A549 (cell line): ENCODE measurements at regions not wholly inside any gene's neighbourhood (a gene's known extent, or its start where the extent isn't known, plus 50 kb on each side); places are given as distances from the start of the nearest gene placed in this dataset.

Experiments
- ATAC-seq, 2 experiments: fragments of 200-7000 bp in 1 of 2; fragments of >200 bp in 1 of 2; cut with Nextera tagmentation in 1 of 2; cut with Tn5 transposase in 1 of 2; 3 replicates each; pipeline versions ENCODE4 v1.8.0 to v1.9.1; 2018 to 2020; ENCODE audit warnings: mild to moderate bottlenecking in 1 of 2, moderate library complexity in 1 of 2
- CTCF ChIA-PET: fragments of 300-600 bp; sonication (Branson Sonifier 250); formaldehyde crosslinking; extraction: SDS; loops from one replicate; lab custom pipeline; 2021; ENCODE audit warnings: antibody characterized with exemption, inconsistent platforms; lab: Yijun Ruan, JAX
- POLR2A ChIA-PET: fragments of 350-600 bp; formaldehyde crosslinking; extraction: SDS; loops from one replicate; lab custom pipeline; 2021; ENCODE audit warnings: antibody characterized with exemption, inconsistent platforms; lab: Yijun Ruan, JAX
- DNase-seq, 2 experiments: peaks; one replicate each; pipeline versions ENCODE4 v3.0.0 to v3.0.0-alpha.2; 2011 to 2016; ENCODE audit warnings: low read depth in 1 of 2, low spot score in 1 of 2
- FAIRE-seq: peaks from 2 replicates; lab custom pipeline; 2011; peaks lifted over from hg19 to GRCh38; lab: Jason Lieb, UNC
- H3K27ac ChIP-seq, 2 experiments: fragments of >200 bp; sonication (Bioruptor Twin); formaldehyde crosslinking; 3 replicates each; pipeline ENCODE4 v1.5.1; 2016 to 2017
- H3K4me1 ChIP-seq: fragments of >200 bp; sonication (Bioruptor Twin); formaldehyde crosslinking; 3 replicates; pipeline ENCODE4 v1.6.1; 2016
- H3K4me2 ChIP-seq: fragments of >200 bp; sonication (Bioruptor Twin); formaldehyde crosslinking; 3 replicates; pipeline ENCODE4 v1.6.1; 2016
- H3K4me3 ChIP-seq: fragments of >200 bp; sonication (Bioruptor Twin); formaldehyde crosslinking; 3 replicates; pipeline ENCODE4 v1.5.1; 2016
- H3K9me3 ChIP-seq: fragments of >200 bp; sonication (Bioruptor Twin); formaldehyde crosslinking; 3 replicates; pipeline ENCODE4 v1.6.1; 2016
- EHF ChIP-seq: fragments of 250-450 bp; sonication (Bioruptor Pico); IDR thresholded peaks from 2 replicates; pipeline ENCODE4 v1.5.0; 2020; ENCODE audit warnings: mild to moderate bottlenecking
- SREBF2 ChIP-seq: fragments of 450-650 bp; IDR thresholded peaks from 2 replicates; pipeline ENCODE4 v1.6.1; 2014; ENCODE audit warnings: mild to moderate bottlenecking, moderate library complexity
- ZFP36 ChIP-seq: fragments of 450-650 bp; IDR thresholded peaks from 2 replicates; pipeline ENCODE4 v1.6.1; 2014; ENCODE audit warnings: borderline replicate concordance; ENCODE audit not compliant: partially characterized antibody
- WGBS: methylation state at CpG from one replicate; pipeline ENCODE4 v1.1.6; 2017; ENCODE audit errors: missing lambda C conversion rate; 5-methylcytosine and 5-hydroxymethylcytosine counted together

- CTCF ChIA-PET: interaction anchor here (1.5 kb wide), 1 partner anchor 27 kb away, joined by 7 read pairs; no protein-coding TSS in a partner anchor
- TF ChIP-seq ZFP36: no peak
- POLR2A ChIA-PET: no interaction called here
- Histone ChIP-seq H3K9me3 (no peaks in the 10 kb centered on the region), H3K27ac (no peak overlapping the region), H3K4me3 (no peak overlapping the region), H3K4me1 (no peaks in the 10 kb centered on the region), H3K4me2 (no peak overlapping the region)
- no peak for DNase-seq
- ATAC-seq: peak in 1 of 2 experiments; percentile 48; a peak in 3 of 6 replicates
- WGBS: 61% methylated on average over 24 of the region's 24 CpGs
- no peak for FAIRE-seq
Measured at GRCh38 chr10:132486539-132487121, 51.0 kb upstream of the INPP5A start.

DNA sequence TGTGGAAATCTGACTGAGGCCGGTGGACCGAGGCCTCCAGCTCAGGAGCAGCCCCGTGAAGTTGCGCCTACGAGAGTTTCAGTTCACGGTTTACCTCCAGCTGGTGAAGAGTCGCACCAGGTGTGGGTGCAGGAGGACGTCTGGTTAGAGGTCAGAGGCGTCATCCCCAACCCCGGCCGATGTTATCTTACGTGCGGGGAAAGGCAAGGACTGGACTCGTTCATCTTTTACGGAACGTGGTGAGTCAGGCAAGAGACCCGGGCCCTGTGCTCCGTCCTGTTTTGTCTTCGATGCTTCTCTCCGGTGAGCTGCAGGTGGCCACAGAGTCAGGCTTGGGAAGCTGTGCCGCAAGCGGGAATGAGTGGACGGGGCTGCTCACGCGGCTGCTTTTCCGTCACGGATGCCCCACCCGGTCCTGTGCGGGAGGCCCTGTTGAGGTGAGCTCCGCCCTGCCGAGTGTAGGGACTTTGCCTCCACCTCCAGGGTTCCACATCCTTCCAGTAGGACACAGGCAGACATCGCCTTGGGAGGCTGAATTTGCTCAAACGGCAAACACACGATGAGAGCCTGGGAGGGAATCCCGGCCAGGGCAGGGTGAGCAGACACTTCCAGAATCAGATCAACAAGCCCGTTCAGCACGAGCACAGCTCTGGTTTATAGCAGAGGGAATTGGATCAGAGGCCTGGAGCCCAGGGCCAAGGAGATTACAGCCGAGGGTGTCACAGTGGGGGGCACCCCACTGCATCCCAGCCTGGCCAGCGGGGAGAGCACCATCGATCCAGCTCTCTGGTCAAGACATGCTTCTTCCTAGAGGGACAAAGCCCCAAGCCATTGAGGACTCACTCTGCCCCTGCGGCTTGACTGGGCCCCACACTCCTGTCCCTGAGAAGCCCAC is 50.1 kb upstream of the INPP5A start:
- DNase-seq: no peak
- no peaks in the 10 kb centered on the region for H3K4me1 ChIP-seq
- no peak overlapping the region for H3K27ac ChIP-seq
- H3K4me3 ChIP-seq: no peak overlapping the region
- ATAC-seq: no peak; a peak in 1 of 6 replicates
- CTCF ChIA-PET: interaction anchor here (0.6 to 1.5 kb wide), 3 partner anchors 28 to 96 kb away, joined by 3 to 7 read pairs (median 3); no protein-coding TSS in a partner anchor
- POLR2A ChIA-PET: no interaction called here
- no peak overlapping the region for H3K4me2 ChIP-seq
- H3K9me3 ChIP-seq: no peaks in the 10 kb centered on the region
- no peak for TF ChIP-seq SREBF2
- TF ChIP-seq EHF (CRISPR knock-in tag): no peak
- WGBS: 79% methylated on average over 38 of the region's 41 CpGs
- no peak for FAIRE-seq
